Activated CD4-positive, alpha-beta T cell treated with anti-CD3 and anti-CD28 coated beads, Interleukin-2, amount 10 ng/mL, durations not matched to agents 24 days and 14 days (primary cell): ENCODE measurements at regions not wholly inside any gene's neighbourhood (a gene's known extent, or its start where the extent isn't known, plus 50 kb on each side); places are given as distances from the start of the nearest gene placed in this dataset.

Experiments used
- DNase-seq: peaks from one replicate; pipeline ENCODE4 v3.0.0; 2022
- H3K27ac Mint-ChIP-seq: one replicate; pipeline ENCODE4 v1.8.0; 2022; ENCODE audit warnings: mild to moderate bottlenecking, mixed read lengths
- H3K27me3 Mint-ChIP-seq: one replicate; pipeline ENCODE4 v1.8.0; 2022; ENCODE audit warnings: mixed read lengths
- H3K36me3 Mint-ChIP-seq: one replicate; pipeline ENCODE4 v1.8.0; 2022; ENCODE audit warnings: low read depth, mild to moderate bottlenecking, mixed read lengths
- H3K4me1 Mint-ChIP-seq: one replicate; pipeline ENCODE4 v1.8.0; 2021; ENCODE audit warnings: mixed read lengths
- H3K4me3 Mint-ChIP-seq: one replicate; pipeline ENCODE4 v1.8.0; 2022; ENCODE audit warnings: mild to moderate bottlenecking, moderate library complexity, mixed read lengths
- H3K9me3 Mint-ChIP-seq: one replicate; pipeline ENCODE4 v1.8.0; 2021; ENCODE audit warnings: mixed read lengths
- intact Hi-C: fragments of 100-400 bp; cut with micrococcal nuclease; formaldehyde crosslinking; loops from one replicate; pipeline ENCODE4 v1.15.1; 2023

GRCh38 chr1:101653482-101653946, 343.2 kb downstream of the OLFM3 start:
- intact Hi-C loops: no loop called here
- no peak for DNase-seq
- no peak overlapping the region for H3K27ac Mint-ChIP-seq
- no peaks in the 10 kb centered on the region for H3K4me1 Mint-ChIP-seq
- no peaks in the 10 kb centered on the region for H3K9me3 Mint-ChIP-seq
- H3K36me3 Mint-ChIP-seq: no peaks in the 10 kb centered on the region
- no peak overlapping the region for H3K4me3 Mint-ChIP-seq
- no peaks in the 10 kb centered on the region for H3K27me3 Mint-ChIP-seq

DNA sequence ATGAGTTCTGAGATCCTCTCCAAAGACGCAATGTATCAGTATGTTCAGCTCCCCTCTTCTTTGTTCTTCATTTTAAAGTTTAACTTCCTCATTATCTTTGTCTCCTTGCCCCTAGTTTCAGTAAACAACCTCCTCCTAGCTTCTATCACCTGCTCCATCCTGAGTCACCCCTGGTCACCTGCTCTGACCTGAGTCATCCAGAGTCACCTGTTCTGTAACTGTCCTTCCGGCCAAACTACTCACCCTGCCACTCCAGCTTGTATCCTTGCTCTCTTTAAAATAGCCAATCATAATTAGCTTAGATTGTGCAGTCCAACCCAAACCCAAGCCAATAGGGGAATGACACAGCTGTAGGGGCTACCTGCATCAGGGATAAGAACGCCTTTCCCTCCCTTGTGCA, 332.0 kb downstream of the OLFM3 start:
- no peaks in the 10 kb centered on the region for H3K4me1 Mint-ChIP-seq
- no peak for DNase-seq
- no peak overlapping the region for H3K27ac Mint-ChIP-seq
- H3K36me3 Mint-ChIP-seq: no peaks in the 10 kb centered on the region
- H3K27me3 Mint-ChIP-seq: no peaks in the 10 kb centered on the region
- no peak overlapping the region for H3K4me3 Mint-ChIP-seq
- H3K9me3 Mint-ChIP-seq: peaks cover 4% of the 10 kb centered on the region
- intact Hi-C loops: no loop called here

- no peaks in the 10 kb centered on the region for H3K9me3 Mint-ChIP-seq
- H3K27ac Mint-ChIP-seq: no peak overlapping the region
- no peaks in the 10 kb centered on the region for H3K36me3 Mint-ChIP-seq
- DNase-seq: no peak
- no peak overlapping the region for H3K4me3 Mint-ChIP-seq
- no peaks in the 10 kb centered on the region for H3K4me1 Mint-ChIP-seq
- H3K27me3 Mint-ChIP-seq: no peaks in the 10 kb centered on the region
- intact Hi-C loops: no loop called here
Observed at GRCh38 chr1:101667761-101668160, 329.0 kb downstream of the OLFM3 start.

GRCh38 chr1:101683136-101683535, 313.6 kb downstream of the OLFM3 start:
- Mint-ChIP-seq H3K9me3 (no peaks in the 10 kb centered on the region), H3K27me3 (no peaks in the 10 kb centered on the region), H3K36me3 (no peaks in the 10 kb centered on the region), H3K4me3 (no peak overlapping the region), H3K27ac (no peak overlapping the region), H3K4me1 (no peaks in the 10 kb centered on the region)
- DNase-seq: no peak
- intact Hi-C loops: no loop called here

DNA sequence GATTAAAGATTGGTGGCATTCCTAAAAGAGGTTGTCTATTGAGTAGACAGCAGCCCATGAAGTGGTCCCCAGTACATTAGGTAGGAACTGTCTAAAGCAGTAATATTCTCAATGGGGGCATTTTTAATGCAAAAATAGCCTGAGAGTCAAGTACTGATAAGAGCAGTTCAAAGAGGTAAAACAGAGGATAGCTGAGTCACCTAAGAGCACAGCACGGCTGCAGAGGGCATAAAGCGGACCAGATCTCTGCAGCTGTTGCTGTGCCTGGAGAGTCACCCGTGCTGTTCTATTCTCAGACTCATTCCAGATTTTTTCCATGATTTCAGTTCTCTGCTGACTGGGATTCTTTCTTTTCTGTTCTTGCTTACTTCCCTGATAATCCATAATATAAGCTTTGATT, 313.2 kb downstream of the OLFM3 start:
- intact Hi-C loops: no loop called here
- no peaks in the 10 kb centered on the region for H3K4me1 Mint-ChIP-seq
- H3K27ac Mint-ChIP-seq: no peak overlapping the region
- no peaks in the 10 kb centered on the region for H3K9me3 Mint-ChIP-seq
- H3K36me3 Mint-ChIP-seq: no peaks in the 10 kb centered on the region
- no peaks in the 10 kb centered on the region for H3K27me3 Mint-ChIP-seq
- no peak for DNase-seq
- no peak overlapping the region for H3K4me3 Mint-ChIP-seq

- H3K4me3 Mint-ChIP-seq: no peak overlapping the region
- no peaks in the 10 kb centered on the region for H3K4me1 Mint-ChIP-seq
- intact Hi-C loops: no loop called here
- H3K27me3 Mint-ChIP-seq: peaks cover 2% of the 10 kb centered on the region
- no peaks in the 10 kb centered on the region for H3K36me3 Mint-ChIP-seq
- H3K9me3 Mint-ChIP-seq: no peaks in the 10 kb centered on the region
- no peak for DNase-seq
- no peak overlapping the region for H3K27ac Mint-ChIP-seq
Observed at GRCh38 chr1:101697072-101697471, 299.7 kb downstream of the OLFM3 start.

GRCh38 chr1:101698681-101699080, 298.0 kb downstream of the OLFM3 start:
- H3K9me3 Mint-ChIP-seq: no peaks in the 10 kb centered on the region
- H3K36me3 Mint-ChIP-seq: no peaks in the 10 kb centered on the region
- no peak overlapping the region for H3K27ac Mint-ChIP-seq
- peaks cover 2% of the 10 kb centered on the region for H3K27me3 Mint-ChIP-seq
- no peak overlapping the region for H3K4me3 Mint-ChIP-seq
- DNase-seq: no peak
- no peaks in the 10 kb centered on the region for H3K4me1 Mint-ChIP-seq
- intact Hi-C loops: no loop called here

GRCh38 chr1:101704895-101705294, 291.8 kb downstream of the OLFM3 start:
- DNase-seq: no peak
- H3K36me3 Mint-ChIP-seq: no peaks in the 10 kb centered on the region
- no peaks in the 10 kb centered on the region for H3K9me3 Mint-ChIP-seq
- no peak overlapping the region for H3K4me3 Mint-ChIP-seq
- no peak overlapping the region for H3K27ac Mint-ChIP-seq
- no peaks in the 10 kb centered on the region for H3K4me1 Mint-ChIP-seq
- intact Hi-C loops: no loop called here
- no peaks in the 10 kb centered on the region for H3K27me3 Mint-ChIP-seq

DNA sequence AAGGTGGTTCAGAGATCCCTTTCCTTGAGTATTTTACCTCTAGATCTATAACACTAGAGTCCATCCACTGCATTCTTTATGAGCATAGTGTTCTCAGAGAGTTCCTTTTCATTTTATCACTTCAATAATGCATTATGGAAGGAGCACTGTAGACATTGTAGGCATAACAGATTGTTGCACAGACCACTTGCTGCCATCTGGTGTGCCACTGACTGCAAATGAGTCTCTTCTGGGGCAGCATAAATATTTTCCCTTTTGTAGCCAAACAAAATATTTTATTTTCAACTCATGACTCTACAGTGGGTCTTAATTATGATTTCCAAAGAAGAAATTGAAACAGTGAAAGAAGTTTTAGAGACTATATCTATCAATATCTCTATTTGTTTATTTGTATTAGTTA, 290.4 kb downstream of the OLFM3 start:
- H3K27me3 Mint-ChIP-seq: no peaks in the 10 kb centered on the region
- H3K4me3 Mint-ChIP-seq: no peak overlapping the region
- no peaks in the 10 kb centered on the region for H3K4me1 Mint-ChIP-seq
- no peak for DNase-seq
- no peaks in the 10 kb centered on the region for H3K36me3 Mint-ChIP-seq
- no peaks in the 10 kb centered on the region for H3K9me3 Mint-ChIP-seq
- no peak overlapping the region for H3K27ac Mint-ChIP-seq
- intact Hi-C loops: no loop called here

- Mint-ChIP-seq H3K9me3 (no peaks in the 10 kb centered on the region), H3K4me3 (no peak overlapping the region), H3K27me3 (no peaks in the 10 kb centered on the region), H3K4me1 (no peaks in the 10 kb centered on the region), H3K36me3 (no peaks in the 10 kb centered on the region), H3K27ac (no peak overlapping the region)
- intact Hi-C loops: no loop called here
- DNase-seq: no peak
Observed at GRCh38 chr1:101709721-101710120, 287.0 kb downstream of the OLFM3 start.

- H3K4me1 Mint-ChIP-seq: no peaks in the 10 kb centered on the region
- H3K4me3 Mint-ChIP-seq: no peak overlapping the region
Observed at GRCh38 chr1:101713760-101714159, 283.0 kb downstream of the OLFM3 start.

DNA sequence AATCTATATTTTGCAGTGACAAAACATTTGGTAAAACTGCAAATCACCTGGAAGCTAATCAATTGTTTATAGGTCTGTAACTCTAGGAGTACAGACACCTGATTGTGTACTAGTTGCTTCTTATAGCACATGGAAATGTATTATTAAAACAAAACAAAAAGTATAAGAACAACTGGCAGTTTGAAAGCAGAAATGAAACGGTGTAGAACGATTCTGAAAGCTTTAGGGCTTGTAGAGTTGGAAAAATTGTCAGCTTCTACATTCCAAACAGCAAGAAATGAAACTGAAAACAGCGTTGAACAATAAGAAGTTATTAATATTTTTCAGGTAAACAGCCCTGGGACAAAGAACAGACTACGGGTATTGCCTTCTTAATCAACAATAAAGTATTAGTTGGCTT, 273.3 kb downstream of the OLFM3 start:
- intact Hi-C loops: no loop called here
- H3K27me3 Mint-ChIP-seq: no peaks in the 10 kb centered on the region
- H3K4me3 Mint-ChIP-seq: no peak overlapping the region
- no peak for DNase-seq
- H3K4me1 Mint-ChIP-seq: no peaks in the 10 kb centered on the region
- H3K9me3 Mint-ChIP-seq: no peaks in the 10 kb centered on the region
- H3K36me3 Mint-ChIP-seq: no peaks in the 10 kb centered on the region
- no peak overlapping the region for H3K27ac Mint-ChIP-seq

More at GRCh38 chr1:101713760-101714159, 283.0 kb downstream of the OLFM3 start:
- no peak for DNase-seq
- H3K9me3 Mint-ChIP-seq: no peaks in the 10 kb centered on the region
- H3K27me3 Mint-ChIP-seq: no peaks in the 10 kb centered on the region
- no peaks in the 10 kb centered on the region for H3K36me3 Mint-ChIP-seq
- intact Hi-C loops: no loop called here
- no peak overlapping the region for H3K27ac Mint-ChIP-seq

- H3K36me3 Mint-ChIP-seq: no peaks in the 10 kb centered on the region
- no peaks in the 10 kb centered on the region for H3K27me3 Mint-ChIP-seq
- no peak for DNase-seq
- no peak overlapping the region for H3K27ac Mint-ChIP-seq
- H3K9me3 Mint-ChIP-seq: no peaks in the 10 kb centered on the region
- no peaks in the 10 kb centered on the region for H3K4me1 Mint-ChIP-seq
- H3K4me3 Mint-ChIP-seq: no peak overlapping the region
- intact Hi-C loops: no loop called here
Observed at GRCh38 chr1:101728029-101728428, 268.7 kb downstream of the OLFM3 start.

DNA sequence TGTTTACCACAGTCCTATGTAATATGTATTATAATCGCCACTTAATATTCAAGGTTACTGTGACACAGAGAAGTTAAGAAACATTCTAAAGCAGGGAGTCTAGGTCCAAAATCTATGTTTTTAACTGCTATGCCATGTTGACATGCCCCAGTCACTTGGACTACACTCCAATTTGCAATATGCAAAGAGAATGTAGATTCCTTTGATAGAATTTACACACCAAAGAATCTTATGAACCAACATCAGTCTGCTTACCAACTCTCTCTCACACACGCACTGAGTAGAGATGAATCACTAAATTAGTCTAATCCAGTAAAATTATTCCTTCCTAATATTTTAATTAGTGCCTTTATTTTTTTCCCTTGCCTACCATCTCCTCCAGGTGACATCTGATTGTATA, 266.2 kb downstream of the OLFM3 start:
- intact Hi-C loops: no loop called here

DNA sequence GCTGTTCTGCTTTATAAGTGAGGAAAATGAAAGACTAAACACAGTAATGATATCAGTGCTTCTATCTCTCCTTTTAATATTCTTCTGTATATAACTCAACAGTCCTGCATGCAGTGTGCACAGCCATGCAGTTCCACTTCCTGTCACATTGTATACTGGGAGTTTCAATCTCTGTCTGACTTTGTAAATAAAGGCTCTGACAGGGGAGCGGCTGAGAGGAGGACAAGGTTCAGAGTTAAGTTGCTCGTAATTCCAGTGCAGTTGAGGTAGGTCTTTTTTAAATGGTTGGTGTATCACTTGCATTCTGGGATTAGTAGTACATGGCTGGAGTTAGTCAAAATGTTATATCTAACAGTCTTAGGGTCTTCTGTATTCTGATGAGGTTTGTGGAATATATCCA, 264.5 kb downstream of the OLFM3 start:
- Mint-ChIP-seq H3K4me3 (no peak overlapping the region), H3K9me3 (no peaks in the 10 kb centered on the region), H3K27me3 (no peaks in the 10 kb centered on the region), H3K4me1 (no peaks in the 10 kb centered on the region), H3K36me3 (no peaks in the 10 kb centered on the region), H3K27ac (no peak overlapping the region)
- DNase-seq: no peak
- intact Hi-C loops: no loop called here

More for the DNA sequence above, 266.2 kb downstream of the OLFM3 start:
- no peaks in the 10 kb centered on the region for H3K27me3 Mint-ChIP-seq
- H3K9me3 Mint-ChIP-seq: no peaks in the 10 kb centered on the region
- no peak overlapping the region for H3K27ac Mint-ChIP-seq
- H3K4me1 Mint-ChIP-seq: no peaks in the 10 kb centered on the region
- DNase-seq: no peak
- H3K4me3 Mint-ChIP-seq: no peak overlapping the region
- H3K36me3 Mint-ChIP-seq: no peaks in the 10 kb centered on the region
